Ovary (tissue), 3 donors: ENCODE measurements at regions not wholly inside any gene's neighbourhood (a gene's known extent, or its start where the extent isn't known, plus 50 kb on each side); places are given as distances from the start of the nearest gene placed in this dataset.

Source experiments
- CTCF ChIP-seq, 3 donors: fragments of 450-650 bp in 2 of 3; fragments of 200-600 bp in 1 of 3; IDR thresholded peaks; one replicate each; pipeline versions ENCODE4 v1.5.1 to v1.8.0; 2016 to 2022; ENCODE audit warnings: antibody characterized with exemption in 3 of 3, mild to moderate bottlenecking in 1 of 3
- EP300 ChIP-seq: sonication (generic); formaldehyde crosslinking; IDR thresholded peaks from one replicate; pipeline ENCODE4 v1.6.1; 2017; ENCODE audit warnings: antibody characterized with exemption
- POLR2A ChIP-seq: fragments of 450-650 bp; IDR thresholded peaks from one replicate; pipeline ENCODE4 v1.6.1; 2017; ENCODE audit warnings: antibody characterized with exemption, mild to moderate bottlenecking, moderate library complexity
- donor health status: DM: no; HTN: no; CAD: no.

GRCh38 chr17:43314611-43315011 is 80.8 kb upstream of the RNU2-1 start:
- TF ChIP-seq CTCF (IDR thresholded peaks at IDR 0.05) (no peak), POLR2A (no peak), EP300 (no peak)
